HepG2 (cell line): ENCODE measurements at regions not wholly inside any gene's neighbourhood (a gene's known extent, or its start where the extent isn't known, plus 50 kb on each side); places are given as distances from the start of the nearest gene placed in this dataset.

Experiments
- CERS6 ChIP-seq: sonication (generic); formaldehyde crosslinking; IDR thresholded peaks from 2 replicates; pipeline ENCODE4 v1.5.0; 2020; ENCODE audit warnings: missing genetic modification reagents
- HBP1 ChIP-seq: IDR thresholded peaks from 2 replicates; pipeline ENCODE4 v1.6.1; 2016; ENCODE audit warnings: low read depth, control low read depth
- MIER2 ChIP-seq: IDR thresholded peaks from 2 replicates; pipeline ENCODE4 v1.6.1; 2016; ENCODE audit warnings: missing biosample characterization, missing genetic modification reagents
- MXD3 ChIP-seq: IDR thresholded peaks from 2 replicates; pipeline ENCODE4 v1.6.1; 2016; ENCODE audit warnings: mild to moderate bottlenecking, missing biosample characterization, missing genetic modification reagents
- NFRKB ChIP-seq: fragments of 450-650 bp; IDR thresholded peaks from 2 replicates; pipeline ENCODE4 v1.6.1; 2017
- ZFP37 ChIP-seq: sonication (generic); formaldehyde crosslinking; IDR thresholded peaks from 2 replicates; pipeline ENCODE4 v1.4.0; 2020; ENCODE audit warnings: missing genetic modification reagents, borderline replicate concordance
- ZNF10 ChIP-seq: sonication (generic); formaldehyde crosslinking; IDR thresholded peaks from 2 replicates; pipeline ENCODE4 v1.4.0; 2020; ENCODE audit warnings: mild to moderate bottlenecking, low read depth, missing genetic modification reagents, borderline replicate concordance
- ZNF331 ChIP-seq: sonication (generic); formaldehyde crosslinking; IDR thresholded peaks from 2 replicates; pipeline ENCODE4 v1.4.0; 2020; ENCODE audit warnings: missing genetic modification reagents
- TF ChIP-seq, protein P1 (sequence below): IDR thresholded peaks from 2 replicates; pipeline ENCODE4 v1.4.0; 2020; ENCODE audit warnings: mild to moderate bottlenecking, missing genetic modification reagents

GRCh38 chr1:221795380-221795779, 53.5 kb upstream of the DUSP10 start (continued):
- TF ChIP-seq HBP1 (CRISPR knock-in tag) (no peak), ZNF331 (CRISPR knock-in tag) (no peak), NFRKB (no peak), ZFP37 (CRISPR knock-in tag) (no peak), MIER2 (CRISPR knock-in tag) (no peak), MXD3 (CRISPR knock-in tag) (no peak), ZNF10 (no peak), CERS6 (CRISPR knock-in tag) (no peak)
- TF ChIP-seq, protein P1, sequence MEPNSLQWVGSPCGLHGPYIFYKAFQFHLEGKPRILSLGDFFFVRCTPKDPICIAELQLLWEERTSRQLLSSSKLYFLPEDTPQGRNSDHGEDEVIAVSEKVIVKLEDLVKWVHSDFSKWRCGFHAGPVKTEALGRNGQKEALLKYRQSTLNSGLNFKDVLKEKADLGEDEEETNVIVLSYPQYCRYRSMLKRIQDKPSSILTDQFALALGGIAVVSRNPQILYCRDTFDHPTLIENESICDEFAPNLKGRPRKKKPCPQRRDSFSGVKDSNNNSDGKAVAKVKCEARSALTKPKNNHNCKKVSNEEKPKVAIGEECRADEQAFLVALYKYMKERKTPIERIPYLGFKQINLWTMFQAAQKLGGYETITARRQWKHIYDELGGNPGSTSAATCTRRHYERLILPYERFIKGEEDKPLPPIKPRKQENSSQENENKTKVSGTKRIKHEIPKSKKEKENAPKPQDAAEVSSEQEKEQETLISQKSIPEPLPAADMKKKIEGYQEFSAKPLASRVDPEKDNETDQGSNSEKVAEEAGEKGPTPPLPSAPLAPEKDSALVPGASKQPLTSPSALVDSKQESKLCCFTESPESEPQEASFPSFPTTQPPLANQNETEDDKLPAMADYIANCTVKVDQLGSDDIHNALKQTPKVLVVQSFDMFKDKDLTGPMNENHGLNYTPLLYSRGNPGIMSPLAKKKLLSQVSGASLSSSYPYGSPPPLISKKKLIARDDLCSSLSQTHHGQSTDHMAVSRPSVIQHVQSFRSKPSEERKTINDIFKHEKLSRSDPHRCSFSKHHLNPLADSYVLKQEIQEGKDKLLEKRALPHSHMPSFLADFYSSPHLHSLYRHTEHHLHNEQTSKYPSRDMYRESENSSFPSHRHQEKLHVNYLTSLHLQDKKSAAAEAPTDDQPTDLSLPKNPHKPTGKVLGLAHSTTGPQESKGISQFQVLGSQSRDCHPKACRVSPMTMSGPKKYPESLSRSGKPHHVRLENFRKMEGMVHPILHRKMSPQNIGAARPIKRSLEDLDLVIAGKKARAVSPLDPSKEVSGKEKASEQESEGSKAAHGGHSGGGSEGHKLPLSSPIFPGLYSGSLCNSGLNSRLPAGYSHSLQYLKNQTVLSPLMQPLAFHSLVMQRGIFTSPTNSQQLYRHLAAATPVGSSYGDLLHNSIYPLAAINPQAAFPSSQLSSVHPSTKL (CRISPR knock-in tag): no peak
